Stimulated activated naive CD8-positive, alpha-beta T cell treated with anti-CD3 and anti-CD28 coated beads, Interleukin-15, amount 100 ng/mL, for 72 hours (primary cell): ENCODE measurements at regions not wholly inside any gene's neighbourhood (a gene's known extent, or its start where the extent isn't known, plus 50 kb on each side); places are given as distances from the start of the nearest gene placed in this dataset.
"Not testable (repeated sequence)": the region's sequence is repeated elsewhere in the genome, so short reads cannot be mapped to it uniquely, and the experiment has no call there.

ENCODE experiments used
- ATAC-seq: fragments of 150-1000 bp; cut with Tn5 transposase; 2 replicates; pipeline ENCODE4 v1.10.0; 2021; ENCODE audit warnings: mild to moderate bottlenecking, moderate library complexity
- DNase-seq, 2 donors: peaks; one replicate each; pipeline ENCODE4 v3.0.0; 2021 to 2022
- H3K27ac Mint-ChIP-seq, 2 donors: one replicate each; pipeline ENCODE4 v1.8.0; 2022; ENCODE audit warnings: mild to moderate bottlenecking in 2 of 2, mixed read lengths in 2 of 2, moderate library complexity in 2 of 2
- H3K27me3 Mint-ChIP-seq: one replicate; pipeline ENCODE4 v1.8.0; 2022; ENCODE audit warnings: mixed read lengths
- H3K4me1 Mint-ChIP-seq: one replicate; pipeline ENCODE4 v1.8.0; 2022; ENCODE audit warnings: mild to moderate bottlenecking, mixed read lengths
- H3K4me3 Mint-ChIP-seq, 2 donors: one replicate each; pipeline ENCODE4 v1.8.0; 2022; ENCODE audit warnings: mild to moderate bottlenecking in 2 of 2, mixed read lengths in 2 of 2, moderate library complexity in 1 of 2
- H3K9me3 Mint-ChIP-seq, 2 donors: one replicate each; pipeline ENCODE4 v1.8.0; 2022; ENCODE audit warnings: mixed read lengths in 2 of 2

DNA sequence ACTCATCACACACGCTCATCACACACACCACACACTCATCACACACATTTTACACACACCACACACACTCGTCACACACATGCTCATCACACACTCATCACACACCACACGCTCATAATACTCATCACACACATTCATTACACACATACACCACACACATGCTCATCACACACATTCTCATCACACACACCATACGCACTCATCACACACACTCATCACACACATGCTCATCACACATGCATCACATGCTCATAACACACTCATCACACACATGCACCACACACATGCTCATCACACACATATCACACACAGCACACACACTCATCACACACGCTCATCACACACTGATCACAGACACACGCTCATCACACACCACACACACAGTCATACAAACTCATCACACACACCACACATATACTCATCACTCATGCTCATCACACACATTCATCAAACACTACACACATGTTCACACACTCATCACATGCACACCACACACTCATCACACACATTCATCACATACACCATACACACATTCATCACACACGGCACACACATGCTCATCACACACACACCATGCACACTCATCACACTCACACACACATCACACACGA, 247.1 kb upstream of the SGCG start:
- Mint-ChIP-seq H3K4me1 (no peaks in the 10 kb centered on the region), H3K4me3 (no peak overlapping the region), H3K27me3 (no peaks in the 10 kb centered on the region), H3K27ac (no peak overlapping the region), H3K9me3 (no peaks in the 10 kb centered on the region)
- DNase-seq = no peak
- no peak for ATAC-seq

DNA sequence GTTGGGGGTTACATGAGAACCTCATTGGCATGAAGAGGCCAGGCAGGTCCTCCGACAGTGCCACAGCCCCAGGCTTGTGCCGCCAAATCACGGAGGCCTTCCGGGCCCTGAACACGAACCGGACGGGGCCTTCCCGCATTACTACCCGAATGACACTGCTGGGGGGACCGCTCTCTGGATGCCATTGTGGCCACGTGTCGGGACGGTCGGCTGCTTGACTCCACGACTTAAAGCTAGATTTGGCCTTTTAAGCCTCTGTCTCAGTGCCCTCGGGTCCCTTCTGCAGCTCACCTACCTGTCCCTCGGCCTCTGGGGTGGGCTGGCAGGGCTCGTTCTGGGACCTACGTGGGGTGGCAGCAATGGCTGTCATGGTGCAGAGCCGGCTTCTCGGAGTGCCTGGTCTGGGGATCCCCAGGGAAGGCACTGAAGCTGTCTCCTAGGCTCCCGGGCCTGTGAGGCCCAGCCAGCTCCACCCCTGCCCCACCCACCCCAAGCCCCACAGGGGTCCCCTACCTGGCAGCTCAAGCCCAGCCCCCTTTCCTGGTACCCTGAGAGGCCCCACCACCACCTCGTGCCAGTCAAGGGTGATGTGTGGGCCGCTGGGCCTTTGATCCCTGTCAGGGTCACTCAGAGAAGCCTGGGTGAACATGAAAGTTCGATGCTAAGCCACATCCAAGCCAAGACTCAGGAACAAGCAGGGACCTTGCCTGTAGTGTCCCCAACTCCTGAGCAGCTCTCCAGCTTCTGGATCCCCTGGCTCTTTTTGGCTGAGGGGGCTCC, 245.8 kb upstream of the SGCG start:
- Mint-ChIP-seq H3K27ac (no peak overlapping the region), H3K4me1 (no peaks in the 10 kb centered on the region), H3K27me3 (no peaks in the 10 kb centered on the region), H3K4me3 (no peak overlapping the region), H3K9me3 (no peaks in the 10 kb centered on the region)
- DNase-seq = no peak
- no peak for ATAC-seq

DNA sequence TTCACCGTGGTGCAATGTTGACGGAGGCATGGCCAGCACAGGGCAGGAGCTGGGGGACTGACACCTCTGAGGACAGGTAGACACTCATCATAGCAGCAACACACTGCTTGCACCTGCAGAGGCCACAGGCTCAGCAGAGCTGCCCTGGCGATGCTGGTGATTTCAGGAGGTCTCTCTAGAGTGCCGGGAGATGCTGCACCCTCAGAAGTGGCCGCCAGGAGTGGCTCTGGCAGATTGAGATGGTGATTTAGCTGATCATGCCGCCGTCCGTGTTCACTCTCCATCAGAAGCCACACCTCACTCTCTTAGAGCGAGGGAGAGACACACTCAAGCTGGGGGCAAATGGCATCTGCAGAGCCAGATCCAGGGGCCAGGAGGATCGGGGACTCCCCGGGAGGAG, 244.6 kb upstream of the SGCG start:
- Mint-ChIP-seq H3K27ac (no peak overlapping the region), H3K4me1 (no peaks in the 10 kb centered on the region), H3K4me3 (no peak overlapping the region), H3K9me3 (no peaks in the 10 kb centered on the region), H3K27me3 (no peaks in the 10 kb centered on the region)
- no peak for ATAC-seq
- no peak for DNase-seq

DNA sequence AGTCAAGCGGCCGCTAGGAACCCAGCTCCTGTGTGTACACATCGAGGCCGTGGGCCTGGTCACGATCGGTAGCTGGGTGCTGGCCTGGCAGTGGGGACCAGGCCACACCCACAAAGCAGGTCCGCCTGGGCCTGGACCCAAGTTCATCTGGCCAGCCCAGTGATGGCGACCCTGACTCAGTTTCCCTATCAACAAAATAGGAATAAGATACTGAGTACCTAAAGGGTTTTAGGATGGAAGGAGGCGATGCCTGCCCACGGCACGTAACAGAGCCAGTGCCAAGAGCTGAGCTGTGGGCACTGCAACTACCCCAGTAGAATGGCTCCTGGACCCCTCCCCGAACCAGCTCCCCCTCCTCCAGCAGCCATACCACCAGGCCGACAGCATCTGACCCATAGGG, 243.5 kb upstream of the SGCG start:
- H3K27ac Mint-ChIP-seq = no peak overlapping the region
- no peak overlapping the region for H3K4me3 Mint-ChIP-seq
- no peaks in the 10 kb centered on the region for H3K9me3 Mint-ChIP-seq
- ATAC-seq = no peak
- no peaks in the 10 kb centered on the region for H3K27me3 Mint-ChIP-seq
- no peaks in the 10 kb centered on the region for H3K4me1 Mint-ChIP-seq
- DNase-seq = no peak

DNA sequence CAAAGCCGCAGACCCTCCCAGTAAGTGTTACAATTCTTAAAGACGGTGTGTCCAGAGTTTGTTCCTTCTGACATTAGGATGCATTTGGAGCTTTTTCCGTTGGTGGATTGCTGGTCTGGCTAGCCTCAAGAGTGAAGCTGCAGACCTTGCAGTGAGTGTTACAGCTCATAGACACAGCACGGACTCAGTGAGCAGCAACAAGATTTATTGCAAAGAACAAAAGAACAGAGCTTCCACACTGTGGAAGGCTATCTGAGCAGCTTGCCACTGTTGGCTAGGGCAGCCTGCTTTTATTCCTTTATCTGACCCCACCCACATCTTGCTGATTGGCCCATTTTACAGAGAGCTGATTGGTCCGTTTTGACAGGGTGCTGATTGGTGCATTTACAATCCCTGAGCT, 242.8 kb upstream of the SGCG start:
- H3K27me3 Mint-ChIP-seq = no peaks in the 10 kb centered on the region
- no peak overlapping the region for H3K27ac Mint-ChIP-seq
- DNase-seq (no peak), ATAC-seq (no peak)
- H3K4me1 Mint-ChIP-seq = no peaks in the 10 kb centered on the region
- H3K9me3 Mint-ChIP-seq = no peaks in the 10 kb centered on the region
- no peak overlapping the region for H3K4me3 Mint-ChIP-seq

DNA sequence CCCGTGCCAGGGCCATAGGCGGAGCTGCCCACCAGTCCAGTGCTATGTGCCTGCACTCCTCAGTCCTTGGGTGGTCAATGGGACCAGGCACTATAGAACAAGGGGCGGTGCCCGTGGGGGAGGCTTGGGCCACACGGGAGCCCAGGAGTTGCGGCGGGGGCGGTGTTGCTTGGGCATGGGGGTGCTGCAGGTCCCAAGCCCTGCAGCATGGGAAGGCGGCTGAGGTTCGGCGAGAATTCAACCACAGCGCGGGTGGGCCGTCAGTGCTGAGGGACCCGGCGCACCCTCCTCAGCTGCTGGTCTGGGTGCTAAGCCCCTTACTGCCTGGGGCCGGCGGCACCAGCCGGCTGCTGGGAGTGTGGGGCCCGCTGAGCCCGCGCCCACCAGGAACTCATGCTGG, 242.2 kb upstream of the SGCG start:
- ATAC-seq (peak; percentile 17), DNase-seq (no peak)
- Mint-ChIP-seq H3K27me3 (no peaks in the 10 kb centered on the region), H3K4me3 (no peak overlapping the region), H3K4me1 (no peaks in the 10 kb centered on the region), H3K9me3 (no peaks in the 10 kb centered on the region), H3K27ac (no peak overlapping the region)

DNA sequence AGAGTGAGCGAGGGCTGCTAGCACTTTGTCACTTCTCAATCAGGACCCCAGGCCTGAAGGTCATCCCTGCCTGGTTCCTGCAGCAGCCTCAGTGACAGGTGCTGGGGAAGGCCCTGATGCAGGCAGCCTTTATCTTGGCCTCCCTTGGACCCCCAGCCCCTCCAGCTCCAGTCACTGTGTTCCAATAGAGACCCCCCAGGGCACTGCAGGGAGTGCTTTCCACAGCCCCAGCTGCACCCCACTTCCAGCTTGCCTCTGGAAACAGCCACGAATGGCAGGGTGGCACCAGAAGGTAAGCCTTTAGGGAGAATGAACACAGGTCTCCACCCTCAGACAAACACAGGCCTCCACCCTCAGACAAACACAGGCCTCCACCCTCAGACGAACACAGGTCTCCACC, 241.6 kb upstream of the SGCG start:
- no peak for ATAC-seq
- no peak overlapping the region for H3K27ac Mint-ChIP-seq
- no peaks in the 10 kb centered on the region for H3K27me3 Mint-ChIP-seq
- H3K9me3 Mint-ChIP-seq = no peaks in the 10 kb centered on the region
- no peak for DNase-seq
- H3K4me1 Mint-ChIP-seq = no peaks in the 10 kb centered on the region
- no peak overlapping the region for H3K4me3 Mint-ChIP-seq

DNA sequence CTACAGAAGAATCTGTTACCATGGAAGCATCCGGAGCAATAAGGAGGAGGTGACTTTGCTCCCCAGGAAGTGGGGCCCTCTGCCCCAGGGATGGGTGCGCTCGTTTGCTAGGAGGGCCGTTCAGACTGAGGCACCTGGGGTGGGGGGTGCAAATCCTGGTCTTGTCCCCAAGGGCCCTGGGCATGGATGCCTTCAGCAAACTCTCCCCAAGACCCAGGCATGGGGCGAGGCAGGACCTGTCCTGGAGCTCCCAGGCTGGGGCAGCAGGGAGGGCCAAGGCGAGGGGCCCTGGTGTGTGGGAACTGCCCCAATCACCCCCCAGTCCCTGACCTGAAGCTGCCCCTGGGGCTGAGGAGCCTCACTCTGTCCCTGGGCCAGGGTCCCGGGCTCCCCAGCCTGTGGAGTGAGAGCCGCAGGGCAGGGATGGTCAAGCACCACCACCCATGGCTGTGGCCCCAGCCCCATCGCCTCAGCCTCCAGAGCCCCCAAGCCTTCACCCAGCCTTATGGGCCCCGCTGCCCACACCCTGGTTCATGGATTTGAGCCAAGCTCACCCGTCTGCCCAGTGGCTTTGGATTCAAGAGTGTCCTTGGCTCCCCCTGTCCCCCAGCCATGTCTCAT, 240.6 kb upstream of the SGCG start:
- Mint-ChIP-seq H3K27ac (no peak overlapping the region), H3K4me3 (no peak overlapping the region), H3K4me1 (no peaks in the 10 kb centered on the region), H3K27me3 (no peaks in the 10 kb centered on the region), H3K9me3 (no peaks in the 10 kb centered on the region)
- ATAC-seq (peak; percentile 16), DNase-seq (no peak)

DNA sequence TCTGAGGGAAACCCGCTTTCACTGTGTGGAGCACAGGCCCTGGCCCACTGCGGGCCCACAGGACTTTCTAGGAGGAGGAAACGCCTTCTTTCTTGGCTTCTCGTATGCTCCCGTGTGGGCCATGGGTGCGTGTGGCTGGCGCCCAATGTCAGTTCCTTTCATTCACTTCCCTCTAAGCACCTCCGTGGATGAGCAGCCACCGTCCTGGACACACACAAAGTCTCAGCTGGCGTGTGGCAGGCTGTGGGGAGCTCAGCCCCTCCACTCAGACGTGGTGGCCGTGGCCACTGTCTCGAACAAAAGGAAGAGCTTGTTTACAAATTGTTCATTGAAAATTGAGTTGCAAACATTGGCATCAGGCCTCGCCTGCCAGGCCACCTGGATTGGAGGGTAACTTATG, 240.0 kb upstream of the SGCG start:
- Mint-ChIP-seq H3K27me3 (no peaks in the 10 kb centered on the region), H3K27ac (no peak overlapping the region), H3K9me3 (no peaks in the 10 kb centered on the region), H3K4me3 (no peak overlapping the region), H3K4me1 (no peaks in the 10 kb centered on the region)
- DNase-seq (no peak), ATAC-seq (no peak)

DNA sequence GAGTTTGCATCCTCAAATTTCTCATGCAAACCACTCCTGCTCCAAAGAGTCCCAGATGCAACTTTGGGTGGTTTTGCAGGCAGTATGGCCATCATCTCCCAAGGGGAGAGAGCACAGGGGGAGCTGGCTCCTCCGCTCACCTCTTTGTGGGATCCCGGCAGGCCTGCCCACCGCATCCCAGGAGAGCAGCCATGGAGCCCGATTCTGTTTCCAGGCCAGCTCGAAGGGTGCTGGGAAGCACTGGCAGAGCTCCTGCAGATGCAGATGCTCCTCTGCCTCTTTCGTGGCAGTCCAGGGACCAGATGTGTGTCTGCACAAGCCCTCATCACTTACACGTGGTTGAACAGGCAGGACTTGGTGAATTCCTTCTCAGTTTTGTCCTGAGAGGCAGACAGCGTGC, 239.3 kb upstream of the SGCG start:
- H3K4me3 Mint-ChIP-seq, H3K27ac Mint-ChIP-seq, H3K4me1 Mint-ChIP-seq, ATAC-seq, H3K27me3 Mint-ChIP-seq, H3K9me3 Mint-ChIP-seq, DNase-seq: not testable (repeated sequence)

DNA sequence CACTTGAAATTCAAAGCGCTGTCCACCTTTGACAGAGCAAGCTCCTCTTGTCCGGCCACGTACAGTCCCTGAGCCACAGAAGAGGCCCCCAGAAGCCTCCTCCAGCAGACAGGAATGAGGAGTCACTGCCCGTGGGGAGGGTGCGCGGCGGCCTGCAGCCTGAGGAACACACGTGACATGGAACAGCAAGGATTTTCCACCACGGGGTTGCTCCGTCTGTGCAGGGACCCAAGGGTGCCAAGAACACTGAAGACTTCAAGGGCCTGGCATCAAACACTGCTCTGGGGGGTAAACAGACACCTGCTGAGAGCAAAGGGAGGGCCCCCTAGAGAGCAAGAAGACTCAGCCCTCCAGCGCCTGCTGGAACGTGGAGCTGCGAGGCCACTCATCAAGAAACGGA, 237.9 kb upstream of the SGCG start:
- not testable (repeated sequence) for H3K27me3 Mint-ChIP-seq, H3K9me3 Mint-ChIP-seq, H3K4me1 Mint-ChIP-seq, DNase-seq, ATAC-seq, H3K4me3 Mint-ChIP-seq
- H3K27ac Mint-ChIP-seq = peak overlapping the region in 1 of 2 donors; percentile 19

DNA sequence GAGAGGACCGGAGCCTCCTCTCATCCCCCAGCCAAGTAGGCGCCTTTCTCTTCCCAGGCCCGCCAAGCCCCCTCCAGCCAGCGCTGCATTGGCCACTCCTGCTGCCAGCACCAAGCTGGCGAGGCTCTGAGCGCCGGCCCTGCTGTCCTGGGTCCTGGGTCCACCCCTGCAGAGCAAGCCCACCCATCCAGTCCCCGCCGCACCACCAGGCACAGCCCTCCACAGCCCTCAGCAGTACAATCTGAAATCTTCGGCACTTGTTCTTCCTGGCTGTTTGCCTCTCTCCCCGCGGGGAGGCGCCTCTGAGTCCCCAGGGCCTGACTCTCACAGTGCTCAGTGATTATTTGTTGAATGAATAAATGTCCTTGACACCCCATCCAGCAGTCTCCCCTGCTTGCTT, 236.4 kb upstream of the SGCG start:
- DNase-seq (no peak), ATAC-seq (no peak)
- Mint-ChIP-seq H3K27me3 (no peaks in the 10 kb centered on the region), H3K4me3 (no peak overlapping the region), H3K9me3 (peaks cover 0 to 6% of the 10 kb centered on the region in 2 donors), H3K27ac (no peak overlapping the region), H3K4me1 (no peaks in the 10 kb centered on the region)

DNA sequence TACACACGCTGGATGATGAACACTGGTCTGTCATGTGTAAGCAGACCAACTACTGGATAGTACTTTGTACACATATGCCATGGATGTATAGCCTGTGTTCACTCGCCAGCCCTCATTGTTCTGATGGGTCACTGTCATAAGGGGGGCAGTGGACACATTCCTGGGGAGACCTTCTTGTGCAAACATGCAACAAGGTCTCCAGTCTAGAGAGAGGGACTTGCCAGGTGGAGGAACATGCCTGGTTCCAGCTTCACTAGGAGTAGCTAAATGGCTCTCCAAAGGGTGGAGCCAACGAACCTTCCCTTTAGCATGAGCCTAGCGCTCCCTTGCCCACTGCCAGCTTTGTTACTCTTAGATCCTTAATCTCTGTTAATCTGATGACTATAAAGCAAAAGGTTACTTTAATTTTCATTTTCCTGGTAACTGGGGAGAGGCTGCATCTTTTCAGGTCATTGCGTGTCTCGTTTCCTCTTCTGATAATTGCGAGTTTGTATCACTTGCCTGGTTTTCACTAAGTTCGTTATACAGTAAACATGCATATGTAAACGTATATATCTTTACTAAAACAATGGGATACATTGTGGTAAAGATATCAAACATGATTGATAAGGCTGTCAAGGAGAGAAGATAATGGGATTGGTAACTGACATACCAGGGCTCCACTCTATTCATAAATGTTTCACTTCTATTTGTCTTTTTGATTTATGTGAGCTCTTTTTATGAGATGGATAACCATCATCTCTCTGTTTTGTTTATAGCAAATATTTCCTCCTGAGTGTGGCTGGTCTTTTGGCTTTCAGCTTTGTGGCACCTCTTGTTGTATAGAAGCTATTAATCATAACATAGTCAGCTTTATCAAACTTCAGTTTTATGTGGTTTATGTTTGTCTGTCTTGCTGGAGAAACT, 235.2 kb upstream of the SGCG start:
- DNase-seq = no peak

DNA sequence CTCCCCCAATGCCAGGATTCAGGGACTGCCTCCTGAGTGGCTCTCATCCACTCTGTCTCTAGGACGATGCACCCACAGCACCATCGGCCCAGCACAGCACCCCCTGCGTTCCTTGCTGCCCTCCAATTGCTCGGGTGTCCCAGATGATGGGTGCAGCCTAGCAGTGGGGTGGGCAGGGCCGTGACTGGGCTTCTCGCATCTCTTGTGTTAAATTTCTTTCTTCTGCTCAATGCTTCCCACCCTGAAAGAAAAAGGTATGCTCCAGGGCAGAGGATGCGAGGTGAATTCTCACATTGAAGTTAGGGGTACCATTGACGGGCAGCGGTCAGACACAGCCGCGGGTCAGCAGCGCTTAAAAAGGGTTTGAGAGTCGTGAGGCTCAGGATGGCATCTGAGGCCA, 232.4 kb upstream of the SGCG start:
- Mint-ChIP-seq H3K9me3 (peaks cover 8 to 13% of the 10 kb centered on the region in 2 donors), H3K27ac (no peak overlapping the region), H3K27me3 (no peaks in the 10 kb centered on the region), H3K4me3 (no peak overlapping the region), H3K4me1 (no peaks in the 10 kb centered on the region)
- ATAC-seq = no peak
- DNase-seq = no peak

More for the DNA sequence above, 235.2 kb upstream of the SGCG start:
- H3K27ac Mint-ChIP-seq = no peak overlapping the region
- ATAC-seq = no peak
- H3K9me3 Mint-ChIP-seq = peaks cover 6% of the 10 kb centered on the region in 2 donors
- no peak overlapping the region for H3K4me3 Mint-ChIP-seq
- no peaks in the 10 kb centered on the region for H3K4me1 Mint-ChIP-seq
- H3K27me3 Mint-ChIP-seq = no peaks in the 10 kb centered on the region

DNA sequence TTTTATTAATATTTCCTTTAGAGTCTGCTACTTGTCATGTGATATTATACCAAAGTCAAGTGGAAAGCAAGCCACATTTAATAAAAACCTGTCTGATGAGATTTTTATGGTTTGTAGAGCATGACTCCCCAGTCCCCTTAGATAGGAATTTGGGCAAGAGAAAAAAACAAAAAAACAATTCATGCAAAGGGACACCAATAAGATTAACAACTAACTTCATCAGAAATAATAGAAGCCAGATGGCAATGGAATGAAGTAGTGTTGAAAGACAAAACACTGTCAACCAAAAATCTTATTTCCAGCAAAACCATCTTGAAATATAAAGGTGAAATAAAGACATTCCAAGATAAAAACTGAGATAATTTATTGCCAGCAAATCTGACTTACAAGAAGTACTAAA, 228.8 kb upstream of the SGCG start:
- not testable (repeated sequence) for DNase-seq, H3K4me1 Mint-ChIP-seq, H3K27ac Mint-ChIP-seq, ATAC-seq, H3K4me3 Mint-ChIP-seq, H3K27me3 Mint-ChIP-seq
- peaks cover 8 to 13% of the 10 kb centered on the region in 2 donors for H3K9me3 Mint-ChIP-seq

DNA sequence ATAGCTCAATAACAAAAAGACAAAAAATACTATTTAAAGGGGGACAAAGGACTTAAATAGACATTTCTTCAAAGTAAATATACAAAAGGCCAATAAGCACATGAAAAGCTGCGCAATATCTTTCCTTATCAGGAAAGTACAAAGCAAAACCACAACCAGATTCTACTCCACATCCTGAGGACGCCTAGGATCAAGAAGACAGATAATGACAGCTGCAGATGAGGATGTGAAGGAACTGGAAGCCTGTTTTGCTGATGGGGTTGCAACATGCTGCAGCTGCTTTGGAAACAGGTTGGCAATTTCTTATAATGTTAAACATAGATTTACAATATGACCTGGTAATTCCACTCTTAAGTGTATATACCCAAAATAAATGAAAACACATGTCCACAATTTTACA, 225.6 kb upstream of the SGCG start:
- not testable (repeated sequence) for H3K27me3 Mint-ChIP-seq, DNase-seq, H3K9me3 Mint-ChIP-seq, H3K4me3 Mint-ChIP-seq, H3K4me1 Mint-ChIP-seq, H3K27ac Mint-ChIP-seq, ATAC-seq
